ENCODE measurements at regions not wholly inside any gene's neighbourhood (a gene's known extent, or its start where the extent isn't known, plus 50 kb on each side); places are given as distances from the start of the nearest gene placed in this dataset.

- no peak for TF ChIP-seq ZFX (IDR thresholded peaks at IDR 0.05)
- TF ChIP-seq CTCF (conservative IDR thresholded peaks at IDR 0.05), result no peak
- no peak overlapping the region for H3K27ac ChIP-seq
Measured at GRCh38 chr3:177947901-177948300, 588.3 kb upstream of the KCNMB2 start.

GRCh38 chr3:177948716-177949425, 587.4 kb upstream of the KCNMB2 start:
- TF ChIP-seq ZFX (IDR thresholded peaks at IDR 0.05), result no peak
- no peak for TF ChIP-seq CTCF (conservative IDR thresholded peaks at IDR 0.05)
- H3K27ac ChIP-seq, result no peak overlapping the region

GRCh38 chr3:177959188-177959587, 577.0 kb upstream of the KCNMB2 start:
- no peak for TF ChIP-seq CTCF (conservative IDR thresholded peaks at IDR 0.05)
- no peak for TF ChIP-seq ZFX (IDR thresholded peaks at IDR 0.05)
- H3K27ac ChIP-seq, result no peak overlapping the region

DNA sequence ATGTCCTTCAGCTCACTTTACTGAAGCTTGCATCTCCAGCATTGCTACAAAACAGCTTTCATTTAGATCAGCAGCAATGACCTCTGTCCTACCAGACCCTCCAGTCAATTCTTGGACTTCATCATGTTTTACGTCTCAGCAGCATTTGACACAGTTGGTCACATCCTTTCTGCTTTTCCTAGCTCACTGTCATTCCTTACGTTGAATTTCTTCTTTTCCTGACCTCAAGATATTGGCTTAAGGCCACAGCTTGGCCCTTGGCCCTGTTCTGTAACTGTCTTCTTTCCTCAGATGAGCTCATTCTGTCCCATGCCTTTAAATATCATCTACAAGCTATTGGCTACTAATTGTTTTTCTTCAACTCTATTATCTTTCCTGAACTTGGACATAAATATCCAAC, 576.2 kb upstream of the KCNMB2 start:
- no peak for TF ChIP-seq ZFX (IDR thresholded peaks at IDR 0.05)
- TF ChIP-seq CTCF (conservative IDR thresholded peaks at IDR 0.05), result no peak
- H3K27ac ChIP-seq, result no peak overlapping the region

DNA sequence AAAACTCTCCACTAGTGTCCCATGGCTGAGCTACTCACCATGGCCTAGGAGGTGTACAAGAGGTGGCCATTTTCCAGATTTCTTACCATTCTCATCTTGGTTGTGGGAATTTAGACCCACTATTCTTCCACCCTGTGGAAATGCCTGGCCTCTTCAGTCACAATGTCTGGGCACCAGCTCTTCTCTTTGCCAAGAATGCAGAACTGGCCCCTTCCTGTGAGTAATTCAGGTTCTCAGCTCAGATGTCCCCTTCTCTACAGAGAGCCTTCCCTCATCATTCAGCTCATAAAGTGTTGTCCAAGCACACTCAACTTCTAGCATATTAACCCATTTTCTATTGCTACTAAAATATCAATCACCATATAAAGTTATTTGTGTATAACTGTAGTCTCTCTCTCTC, 575.5 kb upstream of the KCNMB2 start:
- H3K27ac ChIP-seq, result no peak overlapping the region
- TF ChIP-seq CTCF (conservative IDR thresholded peaks at IDR 0.05) (no peak), ZFX (IDR thresholded peaks at IDR 0.05) (no peak)

GRCh38 chr3:177961784-177962183, 574.5 kb upstream of the KCNMB2 start:
- no peak overlapping the region for H3K27ac ChIP-seq
- TF ChIP-seq CTCF (conservative IDR thresholded peaks at IDR 0.05), result no peak
- no peak for TF ChIP-seq ZFX (IDR thresholded peaks at IDR 0.05)

- H3K27ac ChIP-seq, result no peak overlapping the region
- TF ChIP-seq CTCF (conservative IDR thresholded peaks at IDR 0.05) (no peak), ZFX (IDR thresholded peaks at IDR 0.05) (no peak)
Measured at GRCh38 chr3:177966493-177966892, 569.7 kb upstream of the KCNMB2 start.

Data from C4-2B (cell line).